Activated CD4-positive, alpha-beta T cell treated with anti-CD3 and anti-CD28 coated beads, Interleukin-2, amount 10 ng/mL, durations not matched to agents 7 days and 5 days (primary cell): ENCODE measurements at regions not wholly inside any gene's neighbourhood (a gene's known extent, or its start where the extent isn't known, plus 50 kb on each side); places are given as distances from the start of the nearest gene placed in this dataset.

ENCODE experiments used
- CTCF ChIA-PET: fragments of 350-600 bp; sonication (Branson Sonifier 250); formaldehyde crosslinking; loops from one replicate; lab custom pipeline; 2021; ENCODE audit warnings: antibody characterized with exemption; lab: Charles Lee
- POLR2A ChIA-PET: fragments of 350-600 bp; sonication (Branson Sonifier 250); formaldehyde crosslinking; loops from one replicate; lab custom pipeline; 2021; ENCODE audit warnings: antibody characterized with exemption; lab: Charles Lee
- DNase-seq: peaks from one replicate; pipeline ENCODE4 v3.0.0-alpha.2; 2020
- H3K27ac Mint-ChIP-seq: one replicate; pipeline ENCODE4 v1.8.0; 2021; ENCODE audit warnings: mild to moderate bottlenecking, moderate library complexity, mixed read lengths
- H3K27me3 Mint-ChIP-seq: one replicate; pipeline ENCODE4 v1.8.0; 2021; ENCODE audit warnings: mixed read lengths
- H3K36me3 Mint-ChIP-seq: one replicate; pipeline ENCODE4 v1.8.0; 2021; ENCODE audit warnings: low read depth, mixed read lengths
- H3K4me1 Mint-ChIP-seq: one replicate; pipeline ENCODE4 v1.8.0; 2021; ENCODE audit warnings: mixed read lengths
- H3K4me3 Mint-ChIP-seq: one replicate; pipeline ENCODE4 v1.8.0; 2021; ENCODE audit warnings: mild to moderate bottlenecking, moderate library complexity, mixed read lengths
- H3K9me3 Mint-ChIP-seq: one replicate; pipeline ENCODE4 v1.8.0; 2021; ENCODE audit warnings: mixed read lengths

- Mint-ChIP-seq H3K27ac (no peak overlapping the region), H3K4me3 (no peak overlapping the region), H3K27me3 (no peaks in the 10 kb centered on the region), H3K36me3 (no peaks in the 10 kb centered on the region), H3K4me1 (no peaks in the 10 kb centered on the region), H3K9me3 (no peaks in the 10 kb centered on the region)
- POLR2A ChIA-PET: no interaction called here
- CTCF ChIA-PET: no interaction called here
- no peak for DNase-seq
These were observed 921.1 kb downstream of the SOCS6 start for GRCh38 chr18:71209944-71210343.

GRCh38 chr18:71194438-71194837 is 905.6 kb downstream of the SOCS6 start:
- Mint-ChIP-seq H3K9me3 (no peaks in the 10 kb centered on the region), H3K4me1 (no peaks in the 10 kb centered on the region), H3K27me3 (no peaks in the 10 kb centered on the region), H3K27ac (no peak overlapping the region), H3K4me3 (no peak overlapping the region), H3K36me3 (no peaks in the 10 kb centered on the region)
- POLR2A ChIA-PET: no interaction called here
- no peak for DNase-seq
- CTCF ChIA-PET: no interaction called here

- Mint-ChIP-seq H3K9me3 (no peaks in the 10 kb centered on the region), H3K27ac (no peak overlapping the region), H3K27me3 (no peaks in the 10 kb centered on the region), H3K36me3 (no peaks in the 10 kb centered on the region), H3K4me3 (no peak overlapping the region), H3K4me1 (no peaks in the 10 kb centered on the region)
- no peak for DNase-seq
- ChIA-PET CTCF (no interaction called here), POLR2A (no interaction called here)
These were observed 900.7 kb downstream of the SOCS6 start for GRCh38 chr18:71189581-71189980.

- CTCF ChIA-PET: no interaction called here
- Mint-ChIP-seq H3K27me3 (no peaks in the 10 kb centered on the region), H3K4me1 (no peaks in the 10 kb centered on the region), H3K4me3 (no peak overlapping the region), H3K36me3 (no peaks in the 10 kb centered on the region), H3K9me3 (no peaks in the 10 kb centered on the region), H3K27ac (no peak overlapping the region)
- POLR2A ChIA-PET: no interaction called here
- no peak for DNase-seq
These were observed 879.8 kb downstream of the SOCS6 start for GRCh38 chr18:71168557-71169145.

- Mint-ChIP-seq H3K27me3 (no peaks in the 10 kb centered on the region), H3K4me1 (no peaks in the 10 kb centered on the region), H3K4me3 (no peak overlapping the region), H3K36me3 (no peaks in the 10 kb centered on the region), H3K27ac (no peak overlapping the region), H3K9me3 (no peaks in the 10 kb centered on the region)
- POLR2A ChIA-PET: no interaction called here
- DNase-seq: no peak
- CTCF ChIA-PET: no interaction called here
These were observed 847.6 kb downstream of the SOCS6 start for GRCh38 chr18:71136487-71136886.

GRCh38 chr18:71134122-71134521 is 845.3 kb downstream of the SOCS6 start:
- Mint-ChIP-seq H3K4me1 (no peaks in the 10 kb centered on the region), H3K27ac (no peak overlapping the region), H3K9me3 (peaks cover 6% of the 10 kb centered on the region), H3K4me3 (no peak overlapping the region), H3K27me3 (no peaks in the 10 kb centered on the region), H3K36me3 (no peaks in the 10 kb centered on the region)
- ChIA-PET POLR2A (no interaction called here), CTCF (no interaction called here)
- no peak for DNase-seq

- POLR2A ChIA-PET: no interaction called here
- no peak overlapping the region for H3K27ac Mint-ChIP-seq
- CTCF ChIA-PET: no interaction called here
- no peaks in the 10 kb centered on the region for H3K4me1 Mint-ChIP-seq
- no peaks in the 10 kb centered on the region for H3K27me3 Mint-ChIP-seq
- peaks cover 6% of the 10 kb centered on the region for H3K9me3 Mint-ChIP-seq
- no peak overlapping the region for H3K4me3 Mint-ChIP-seq
- no peak for DNase-seq
- H3K36me3 Mint-ChIP-seq: no peaks in the 10 kb centered on the region
These were observed 843.1 kb downstream of the SOCS6 start for GRCh38 chr18:71131918-71132317.

- no peaks in the 10 kb centered on the region for H3K4me1 Mint-ChIP-seq
- H3K4me3 Mint-ChIP-seq: no peak overlapping the region
These were observed 841.5 kb downstream of the SOCS6 start for GRCh38 chr18:71130351-71130750.

GRCh38 chr18:71125581-71125980 is 836.7 kb downstream of the SOCS6 start:
- no peaks in the 10 kb centered on the region for H3K4me1 Mint-ChIP-seq
- no peaks in the 10 kb centered on the region for H3K27me3 Mint-ChIP-seq
- DNase-seq: no peak
- POLR2A ChIA-PET: no interaction called here
- no peaks in the 10 kb centered on the region for H3K36me3 Mint-ChIP-seq
- peaks cover 8% of the 10 kb centered on the region for H3K9me3 Mint-ChIP-seq
- no peak overlapping the region for H3K27ac Mint-ChIP-seq
- H3K4me3 Mint-ChIP-seq: no peak overlapping the region
- CTCF ChIA-PET: no interaction called here

More at GRCh38 chr18:71130351-71130750, 841.5 kb downstream of the SOCS6 start:
- Mint-ChIP-seq H3K27me3 (no peaks in the 10 kb centered on the region), H3K27ac (no peak overlapping the region), H3K9me3 (peaks cover 6% of the 10 kb centered on the region), H3K36me3 (no peaks in the 10 kb centered on the region)
- CTCF ChIA-PET: no interaction called here
- POLR2A ChIA-PET: no interaction called here
- DNase-seq: no peak

GRCh38 chr18:71116535-71116934 is 827.7 kb downstream of the SOCS6 start:
- ChIA-PET POLR2A (no interaction called here), CTCF (no interaction called here)
- Mint-ChIP-seq H3K4me3 (no peak overlapping the region), H3K36me3 (no peaks in the 10 kb centered on the region), H3K27ac (no peak overlapping the region), H3K9me3 (peaks cover 6% of the 10 kb centered on the region), H3K4me1 (no peaks in the 10 kb centered on the region), H3K27me3 (no peaks in the 10 kb centered on the region)
- DNase-seq: no peak

- Mint-ChIP-seq H3K4me1 (no peaks in the 10 kb centered on the region), H3K9me3 (peaks cover 3% of the 10 kb centered on the region), H3K36me3 (no peaks in the 10 kb centered on the region), H3K27me3 (no peaks in the 10 kb centered on the region), H3K27ac (no peak overlapping the region), H3K4me3 (no peak overlapping the region)
- ChIA-PET CTCF (no interaction called here), POLR2A (no interaction called here)
- DNase-seq: no peak
These were observed 826.4 kb downstream of the SOCS6 start for GRCh38 chr18:71115261-71115660.

- ChIA-PET CTCF (no interaction called here), POLR2A (no interaction called here)
- H3K36me3 Mint-ChIP-seq: no peaks in the 10 kb centered on the region
- H3K27ac Mint-ChIP-seq: no peak overlapping the region
- no peaks in the 10 kb centered on the region for H3K4me1 Mint-ChIP-seq
- H3K4me3 Mint-ChIP-seq: no peak overlapping the region
- DNase-seq: no peak
- H3K9me3 Mint-ChIP-seq: peaks cover 3% of the 10 kb centered on the region
- no peaks in the 10 kb centered on the region for H3K27me3 Mint-ChIP-seq
These were observed 825.8 kb downstream of the SOCS6 start for GRCh38 chr18:71114550-71115210.

- H3K36me3 Mint-ChIP-seq: no peaks in the 10 kb centered on the region
- DNase-seq: no peak
- H3K4me3 Mint-ChIP-seq: no peak overlapping the region
- H3K27ac Mint-ChIP-seq: no peak overlapping the region
- no peaks in the 10 kb centered on the region for H3K27me3 Mint-ChIP-seq
- no peaks in the 10 kb centered on the region for H3K4me1 Mint-ChIP-seq
- CTCF ChIA-PET: no interaction called here
- POLR2A ChIA-PET: no interaction called here
- H3K9me3 Mint-ChIP-seq: no peaks in the 10 kb centered on the region
These were observed 818.4 kb downstream of the SOCS6 start for GRCh38 chr18:71107244-71107643.

GRCh38 chr18:71106701-71107100 is 817.9 kb downstream of the SOCS6 start:
- ChIA-PET POLR2A (no interaction called here), CTCF (no interaction called here)
- Mint-ChIP-seq H3K36me3 (no peaks in the 10 kb centered on the region), H3K4me3 (no peak overlapping the region), H3K4me1 (no peaks in the 10 kb centered on the region), H3K9me3 (no peaks in the 10 kb centered on the region), H3K27ac (no peak overlapping the region), H3K27me3 (no peaks in the 10 kb centered on the region)
- DNase-seq: no peak
